Right lobe of liver (tissue), 6 donors: ENCODE measurements at regions not wholly inside any gene's neighbourhood (a gene's known extent, or its start where the extent isn't known, plus 50 kb on each side); places are given as distances from the start of the nearest gene placed in this dataset.

Experiments
- ATAC-seq, 4 donors: fragments of 200-7000 bp; cut with Tn5 transposase; one replicate each; pipeline ENCODE4 v1.9.1; 2020; ENCODE audit warnings: mild to moderate bottlenecking in 4 of 4, moderate library complexity in 4 of 4
- DNase-seq, 3 donors: peaks; one replicate each; pipeline ENCODE4 v3.0.0-alpha.2; 2020
- H3K27ac ChIP-seq, 3 donors: fragments of 200-600 bp; one replicate each; pipeline ENCODE4 v1.8.0; 2022
- H3K27me3 ChIP-seq, 2 donors: fragments of 200-600 bp; one replicate each; pipeline ENCODE4 v1.8.0; 2022
- H3K36me3 ChIP-seq, 4 donors: fragments of 200-600 bp; sonication (generic) in 1 of 4; one replicate each; pipeline versions ENCODE4 v1.5.1 to v1.8.0; 2017 to 2022; ENCODE audit warnings: control low read depth in 1 of 4
- H3K4me1 ChIP-seq, 4 donors: fragments of 200-600 bp; sonication (generic) in 1 of 4; one replicate each; pipeline versions ENCODE4 v1.5.1 to v1.8.0; 2017 to 2022; ENCODE audit warnings: control low read depth in 1 of 4
- H3K4me3 ChIP-seq, 3 donors: fragments of 200-600 bp; one replicate each; pipeline ENCODE4 v1.8.0; 2022
- H3K9me3 ChIP-seq, 4 donors: fragments of 200-600 bp; sonication (generic) in 1 of 4; one replicate each; pipeline versions ENCODE4 v1.5.1 to v1.8.0; 2017 to 2022; ENCODE audit warnings: control low read depth in 1 of 4
- POLR2A ChIP-seq: fragments of 450-650 bp; IDR thresholded peaks from one replicate; pipeline ENCODE4 v1.6.1; 2017; ENCODE audit warnings: antibody characterized with exemption, mild to moderate bottlenecking
- WGBS: methylation state at CpG from one replicate; pipeline ENCODE4 v1.1.6; 2018; ENCODE audit warnings: low coverage, low lambda C conversion rate; ENCODE audit not compliant: insufficient coverage; ENCODE audit errors: missing lambda C conversion rate; 5-methylcytosine and 5-hydroxymethylcytosine counted together
- intact Hi-C, 2 donors: fragments of 100-400 bp; cut with DNase I; formaldehyde crosslinking; loops; one replicate each; pipeline versions ENCODE4 v1.11.2 to v1.14.1; 2022
- TF ChIP-seq, protein P1 (sequence below), 4 donors: fragments of 200-600 bp in 3 of 4; fragments of 450-650 bp in 1 of 4; IDR thresholded peaks; one replicate each; pipeline versions ENCODE4 v1.5.1 to v1.8.0; 2016 to 2022; ENCODE audit warnings: antibody characterized with exemption in 4 of 4, mild to moderate bottlenecking in 2 of 4
- donor health status: DM: no; HTN: yes; CAD: no.
- donor health status: DM: no; HTN: no; CAD: no.
- donor health status: DM: no; HTN: no; CAD: no.
- donor health status: DM: no; HTN: yes; CAD: no.
- donor health status: DM: no; HTN: yes; CAD: no.

GRCh38 chr14:27205036-27205435, 607.2 kb upstream of the NOVA1 start:
- Histone ChIP-seq H3K4me3 (no peak overlapping the region), H3K36me3 (no peaks in the 10 kb centered on the region), H3K4me1 (no peaks in the 10 kb centered on the region), H3K9me3 (no peaks in the 10 kb centered on the region), H3K27ac (no peak overlapping the region), H3K27me3 (no peaks in the 10 kb centered on the region)
- no peak for ATAC-seq
- 55% methylated on average over 1 of the region's 1 CpG for WGBS
- intact Hi-C loops: no loop called here
- DNase-seq: no peak
- TF ChIP-seq POLR2A: no peak
- TF ChIP-seq, protein P1, sequence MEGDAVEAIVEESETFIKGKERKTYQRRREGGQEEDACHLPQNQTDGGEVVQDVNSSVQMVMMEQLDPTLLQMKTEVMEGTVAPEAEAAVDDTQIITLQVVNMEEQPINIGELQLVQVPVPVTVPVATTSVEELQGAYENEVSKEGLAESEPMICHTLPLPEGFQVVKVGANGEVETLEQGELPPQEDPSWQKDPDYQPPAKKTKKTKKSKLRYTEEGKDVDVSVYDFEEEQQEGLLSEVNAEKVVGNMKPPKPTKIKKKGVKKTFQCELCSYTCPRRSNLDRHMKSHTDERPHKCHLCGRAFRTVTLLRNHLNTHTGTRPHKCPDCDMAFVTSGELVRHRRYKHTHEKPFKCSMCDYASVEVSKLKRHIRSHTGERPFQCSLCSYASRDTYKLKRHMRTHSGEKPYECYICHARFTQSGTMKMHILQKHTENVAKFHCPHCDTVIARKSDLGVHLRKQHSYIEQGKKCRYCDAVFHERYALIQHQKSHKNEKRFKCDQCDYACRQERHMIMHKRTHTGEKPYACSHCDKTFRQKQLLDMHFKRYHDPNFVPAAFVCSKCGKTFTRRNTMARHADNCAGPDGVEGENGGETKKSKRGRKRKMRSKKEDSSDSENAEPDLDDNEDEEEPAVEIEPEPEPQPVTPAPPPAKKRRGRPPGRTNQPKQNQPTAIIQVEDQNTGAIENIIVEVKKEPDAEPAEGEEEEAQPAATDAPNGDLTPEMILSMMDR (IDR thresholded peaks at IDR 0.05): no peak

DNA sequence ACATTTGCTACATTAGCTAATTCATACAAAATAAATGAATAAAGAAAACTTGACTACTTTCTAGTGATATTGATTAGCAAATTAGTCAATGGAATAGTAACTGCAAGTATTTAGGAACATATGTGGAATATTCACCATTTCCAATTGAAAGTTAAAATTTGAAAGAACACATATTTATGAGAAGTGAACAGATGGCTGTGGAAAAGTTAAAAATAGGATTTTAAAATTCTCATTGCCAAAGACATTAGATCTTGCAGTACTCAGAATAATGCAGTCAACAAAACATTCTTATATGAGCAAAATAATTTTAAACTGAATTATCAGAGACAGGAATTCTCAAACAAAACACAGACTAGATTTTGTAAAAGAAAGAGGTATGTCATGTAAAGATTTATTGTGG, 613.9 kb upstream of the NOVA1 start:
- H3K4me3 ChIP-seq: no peak overlapping the region
- no peak overlapping the region for H3K27ac ChIP-seq
- ATAC-seq: no peak
- H3K36me3 ChIP-seq: no peaks in the 10 kb centered on the region
- TF ChIP-seq POLR2A: no peak
- TF ChIP-seq, protein P1 (IDR thresholded peaks at IDR 0.05): no peak
- no peaks in the 10 kb centered on the region for H3K9me3 ChIP-seq
- no peak for DNase-seq
- intact Hi-C loops: no loop called here
- no peaks in the 10 kb centered on the region for H3K27me3 ChIP-seq
- H3K4me1 ChIP-seq: no peaks in the 10 kb centered on the region

DNA sequence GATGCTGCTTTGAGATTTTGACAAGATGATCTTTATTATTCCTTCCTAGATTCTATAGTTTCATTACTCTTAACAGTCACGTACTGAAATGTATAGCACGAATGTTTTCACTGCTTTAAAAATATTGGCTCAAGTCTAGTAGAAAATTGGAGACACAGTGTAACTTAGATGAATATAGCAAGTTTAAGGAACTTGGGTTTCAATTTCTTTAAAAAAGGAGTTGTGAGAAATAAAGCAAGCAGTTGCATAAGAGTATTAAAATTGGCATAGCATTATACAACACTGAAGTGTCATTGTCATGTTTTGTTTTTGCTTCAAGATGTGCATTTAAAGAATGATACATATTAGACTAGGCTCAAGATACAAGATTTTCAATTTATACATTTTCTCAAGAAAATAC, 624.8 kb upstream of the NOVA1 start:
- ATAC-seq (no peak), DNase-seq (no peak)
- H3K4me3 ChIP-seq: no peak overlapping the region
- intact Hi-C loops: no loop called here
- no peaks in the 10 kb centered on the region for H3K36me3 ChIP-seq
- no peak overlapping the region for H3K27ac ChIP-seq
- H3K4me1 ChIP-seq: no peaks in the 10 kb centered on the region
- H3K27me3 ChIP-seq: no peaks in the 10 kb centered on the region
- TF ChIP-seq POLR2A: no peak
- TF ChIP-seq, protein P1 (IDR thresholded peaks at IDR 0.05): no peak
- no peaks in the 10 kb centered on the region for H3K9me3 ChIP-seq
- 38% methylated on average over 2 of the region's 2 CpGs for WGBS

DNA sequence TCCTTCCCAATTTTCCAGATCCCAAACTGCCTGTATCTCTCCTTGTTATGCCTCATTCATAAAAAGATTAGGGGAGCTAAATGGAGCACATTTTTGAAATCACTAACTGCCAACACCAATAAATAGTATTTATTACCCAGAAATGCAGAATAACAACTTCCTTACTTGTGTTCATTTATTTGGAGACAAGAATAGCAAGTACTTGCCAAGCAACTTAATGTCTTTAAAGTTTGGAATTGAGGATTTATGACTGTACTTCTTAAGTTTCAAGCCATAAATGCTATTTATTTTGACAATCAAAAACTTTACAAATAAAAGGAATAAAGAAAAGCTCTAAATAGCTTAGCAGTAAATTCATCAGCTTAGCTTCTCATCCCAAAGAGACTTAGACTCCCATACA, 626.1 kb upstream of the NOVA1 start:
- ATAC-seq: no peak

GRCh38 chr14:27228053-27228452, 630.2 kb upstream of the NOVA1 start:
- Histone ChIP-seq H3K4me1 (no peaks in the 10 kb centered on the region), H3K4me3 (no peak overlapping the region), H3K9me3 (no peaks in the 10 kb centered on the region), H3K27ac (no peak overlapping the region), H3K27me3 (no peaks in the 10 kb centered on the region), H3K36me3 (no peaks in the 10 kb centered on the region)
- ATAC-seq: no peak
- TF ChIP-seq, protein P1 (IDR thresholded peaks at IDR 0.05): no peak
- no peak for TF ChIP-seq POLR2A
- intact Hi-C loops: no loop called here
- no peak for DNase-seq

More for the DNA sequence above, 626.1 kb upstream of the NOVA1 start:
- H3K4me3 ChIP-seq: no peak overlapping the region
- H3K36me3 ChIP-seq: no peaks in the 10 kb centered on the region
- H3K27me3 ChIP-seq: no peaks in the 10 kb centered on the region
- DNase-seq: no peak
- H3K27ac ChIP-seq: no peak overlapping the region
- no peaks in the 10 kb centered on the region for H3K4me1 ChIP-seq
- TF ChIP-seq POLR2A: no peak
- TF ChIP-seq, protein P1 (IDR thresholded peaks at IDR 0.05): no peak
- H3K9me3 ChIP-seq: no peaks in the 10 kb centered on the region
- intact Hi-C loops: no loop called here
